ENCODE measurements at regions not wholly inside any gene's neighbourhood (a gene's known extent, or its start where the extent isn't known, plus 50 kb on each side); places are given as distances from the start of the nearest gene placed in this dataset.

- TF ChIP-seq FOXK2 (IDR thresholded peaks at IDR 0.05) (no peak), NFRKB (IDR thresholded peaks at IDR 0.05) (no peak), SP1 (IDR thresholded peaks at IDR 0.05) (no peak), BHLHE40 (IDR thresholded peaks at IDR 0.05; ENCODE audit: borderline replicate concordance) (no peak)
Measured at GRCh38 chr9:13896047-13896446, 417.9 kb downstream of the NFIB start.

All from HEK293T (cell line).